ENCODE measurements at regions not wholly inside any gene's neighbourhood (a gene's known extent, or its start where the extent isn't known, plus 50 kb on each side); places are given as distances from the start of the nearest gene placed in this dataset.
A peak's percentile ranks its signal among the peaks of the same experiment; 100 is the strongest.

- TF ChIP-seq CTCF (IDR thresholded peaks at IDR 0.05; ENCODE audit: insufficient read depth, low read length, poor library complexity, severe bottlenecking) = no peak
- Histone ChIP-seq H3K27me3 (replicated peaks; ENCODE audit: control insufficient read depth, insufficient read depth, low read length) (no peaks in the 10 kb centered on the region; the same call in 1 of the 2 replicates), H3K4me3 (replicated peaks; ENCODE audit: low read depth, low read length) (no peak overlapping the region), H3K36me3 (ENCODE audit: control insufficient read depth, insufficient read depth, low read length) (no peaks in the 10 kb centered on the region)
- no peak for DNase-seq (ENCODE audit: extremely low read depth, insufficient read length)
These were observed 105.0 kb upstream of the TMPO start for GRCh38 chr12:98410356-98410755.

- Histone ChIP-seq H3K36me3 (ENCODE audit: control insufficient read depth, insufficient read depth, low read length) (no peaks in the 10 kb centered on the region), H3K27me3 (replicated peaks; ENCODE audit: control insufficient read depth, insufficient read depth, low read length) (no peaks in the 10 kb centered on the region), H3K4me3 (replicated peaks; ENCODE audit: low read depth, low read length) (no peak overlapping the region)
- DNase-seq (ENCODE audit: extremely low read depth, insufficient read length) = no peak
- TF ChIP-seq CTCF (IDR thresholded peaks at IDR 0.05; ENCODE audit: insufficient read depth, low read length, poor library complexity, severe bottlenecking) = peak; percentile 1
These were observed 98.5 kb upstream of the TMPO start for GRCh38 chr12:98416845-98417244.

- no peak for DNase-seq (ENCODE audit: extremely low read depth, insufficient read length)
- Histone ChIP-seq H3K4me3 (replicated peaks; ENCODE audit: low read depth, low read length) (no peak overlapping the region), H3K27me3 (replicated peaks; ENCODE audit: control insufficient read depth, insufficient read depth, low read length) (no peaks in the 10 kb centered on the region; the same call in 1 of the 2 replicates), H3K36me3 (ENCODE audit: control insufficient read depth, insufficient read depth, low read length) (no peaks in the 10 kb centered on the region)
- no peak for TF ChIP-seq CTCF (IDR thresholded peaks at IDR 0.05; ENCODE audit: insufficient read depth, low read length, poor library complexity, severe bottlenecking)
These were observed 98.1 kb upstream of the TMPO start for GRCh38 chr12:98417266-98417665.

DNA sequence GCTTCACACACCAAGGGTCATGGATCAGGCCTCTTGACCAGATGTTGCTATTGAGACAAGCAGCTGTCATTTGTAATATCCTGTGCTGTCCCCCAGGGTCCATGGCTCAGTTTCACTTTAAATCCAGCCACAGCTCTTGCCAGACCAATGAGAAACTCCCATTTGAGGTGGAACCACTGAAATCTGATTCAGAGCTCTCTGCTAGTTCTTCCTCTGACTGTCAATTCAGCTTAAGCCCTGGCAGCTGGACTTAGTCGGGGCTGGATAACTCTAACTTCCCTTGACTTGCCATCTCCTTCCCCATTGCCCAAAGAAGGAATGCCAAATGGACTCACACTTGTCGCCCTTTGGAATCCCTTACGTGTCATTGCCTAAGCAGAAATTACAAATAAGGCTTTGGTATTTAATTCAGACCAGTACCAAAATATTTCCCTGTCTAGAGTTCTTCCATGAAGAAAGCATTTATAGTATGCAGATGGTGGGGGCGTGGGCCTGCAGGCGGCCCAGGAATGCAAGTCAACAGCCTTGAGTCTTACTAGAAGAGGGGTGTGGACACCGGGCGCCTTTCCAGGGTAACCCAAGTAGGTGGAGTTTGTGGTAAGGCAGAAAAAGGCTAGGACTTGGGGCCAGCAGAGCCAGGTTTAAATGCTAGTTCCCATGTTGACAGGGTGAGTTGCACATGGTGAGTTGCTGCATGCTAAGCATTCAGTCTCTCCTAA is 96.9 kb upstream of the TMPO start:
- H3K36me3 ChIP-seq (ENCODE audit: control insufficient read depth, insufficient read depth, low read length) = no peaks in the 10 kb centered on the region
- no peak for TF ChIP-seq CTCF (IDR thresholded peaks at IDR 0.05; ENCODE audit: insufficient read depth, low read length, poor library complexity, severe bottlenecking)
- no peak overlapping the region for H3K4me3 ChIP-seq (replicated peaks; ENCODE audit: low read depth, low read length)
- no peaks in the 10 kb centered on the region; the same call in 1 of the 2 replicates for H3K27me3 ChIP-seq (replicated peaks; ENCODE audit: control insufficient read depth, insufficient read depth, low read length)
- no peak for DNase-seq (ENCODE audit: extremely low read depth, insufficient read length)

DNA sequence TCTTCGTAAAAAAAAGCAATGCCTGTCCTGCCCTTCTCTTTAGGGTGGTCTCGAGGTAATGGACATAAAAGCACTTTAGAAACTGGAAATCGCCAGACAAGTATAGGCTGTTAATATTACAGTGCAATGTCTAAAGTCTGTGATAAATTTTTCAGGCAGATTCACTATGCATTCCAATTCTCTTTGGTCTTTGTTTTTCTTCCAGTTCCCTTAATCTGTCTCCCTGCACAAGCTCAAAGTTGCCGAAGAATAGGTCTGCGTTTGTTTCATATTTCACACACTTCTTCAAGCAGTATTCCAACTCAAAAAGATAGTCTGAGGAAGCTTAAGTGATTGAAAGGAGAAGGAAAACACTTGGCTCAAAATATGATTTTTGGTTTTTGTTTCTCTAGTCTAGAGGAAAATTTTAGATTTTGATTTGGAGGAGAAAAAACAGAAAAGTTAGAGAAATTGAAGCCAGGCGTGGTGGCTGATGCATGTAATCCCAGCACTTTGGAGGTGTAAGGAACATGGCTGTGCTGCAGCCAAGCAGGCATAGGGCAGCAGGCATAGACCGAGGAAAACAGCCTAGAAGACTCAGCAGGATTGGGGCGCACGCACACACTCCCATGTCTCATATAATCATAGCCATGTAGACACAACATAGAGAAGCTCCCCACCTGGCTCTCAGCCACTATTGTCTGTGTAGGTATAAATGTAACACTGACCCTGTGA is 96.2 kb upstream of the TMPO start:
- no peak for DNase-seq (ENCODE audit: extremely low read depth, insufficient read length)
- no peak for TF ChIP-seq CTCF (IDR thresholded peaks at IDR 0.05; ENCODE audit: insufficient read depth, low read length, poor library complexity, severe bottlenecking)
- Histone ChIP-seq H3K36me3 (ENCODE audit: control insufficient read depth, insufficient read depth, low read length) (no peaks in the 10 kb centered on the region), H3K4me3 (replicated peaks; ENCODE audit: low read depth, low read length) (no peak overlapping the region), H3K27me3 (replicated peaks; ENCODE audit: control insufficient read depth, insufficient read depth, low read length) (no peaks in the 10 kb centered on the region; the same call in 1 of the 2 replicates)
